ENCODE measurements at regions not wholly inside any gene's neighbourhood (a gene's known extent, or its start where the extent isn't known, plus 50 kb on each side); places are given as distances from the start of the nearest gene placed in this dataset.

GRCh38 chr4:44927399-44928380, 201.3 kb upstream of the GNPDA2 start:
- DNase-seq, result peak; percentile 51

GRCh38 chr4:44916411-44916810, 190.1 kb upstream of the GNPDA2 start:
- DNase-seq, result no peak

GRCh38 chr4:44914748-44915147, 188.4 kb upstream of the GNPDA2 start:
- no peak for DNase-seq

GRCh38 chr4:44914223-44914622, 187.9 kb upstream of the GNPDA2 start:
- DNase-seq, result no peak

GRCh38 chr4:44912980-44913379, 186.6 kb upstream of the GNPDA2 start:
- DNase-seq, result no peak

GRCh38 chr4:44908565-44908964, 182.2 kb upstream of the GNPDA2 start:
- DNase-seq, result no peak

- no peak for DNase-seq
Observed at GRCh38 chr4:44872246-44872645, 145.9 kb upstream of the GNPDA2 start.

GRCh38 chr4:44871133-44871532, 144.8 kb upstream of the GNPDA2 start:
- no peak for DNase-seq

GRCh38 chr4:44869985-44870384, 143.6 kb upstream of the GNPDA2 start:
- DNase-seq, result no peak

- DNase-seq, result no peak
Observed at GRCh38 chr4:44869222-44869882, 143.0 kb upstream of the GNPDA2 start.

GRCh38 chr4:44861756-44862155, 135.4 kb upstream of the GNPDA2 start:
- DNase-seq, result no peak

GRCh38 chr4:44859477-44859876, 133.1 kb upstream of the GNPDA2 start:
- no peak for DNase-seq

GRCh38 chr4:44848466-44848865, 122.1 kb upstream of the GNPDA2 start:
- DNase-seq, result no peak

GRCh38 chr4:44845993-44846392, 119.6 kb upstream of the GNPDA2 start:
- no peak for DNase-seq

GRCh38 chr4:44845309-44845708, 119.0 kb upstream of the GNPDA2 start:
- no peak for DNase-seq

GRCh38 chr4:44842531-44842930, 116.2 kb upstream of the GNPDA2 start:
- no peak for DNase-seq

- no peak for DNase-seq
Observed at GRCh38 chr4:44817930-44818329, 91.6 kb upstream of the GNPDA2 start.

- DNase-seq, result no peak
Observed at GRCh38 chr4:44806071-44806470, 79.7 kb upstream of the GNPDA2 start.

GRCh38 chr4:44804301-44804700, 77.9 kb upstream of the GNPDA2 start:
- no peak for DNase-seq

GRCh38 chr4:44801384-44801783, 75.0 kb upstream of the GNPDA2 start:
- no peak for DNase-seq

- DNase-seq, result no peak
Observed at GRCh38 chr4:44791831-44792230, 65.5 kb upstream of the GNPDA2 start.

GRCh38 chr4:44777115-44777514, 50.8 kb upstream of the GNPDA2 start:
- no peak for DNase-seq

Measured in hematopoietic multipotent progenitor cell treated with erythropoietin and hydrocortisone succinate and interleukin-3 and kit ligand, for 8 days (in vitro differentiated cells).